ENCODE measurements at regions not wholly inside any gene's neighbourhood (a gene's known extent, or its start where the extent isn't known, plus 50 kb on each side); places are given as distances from the start of the nearest gene placed in this dataset.

- no peak for TF ChIP-seq POLR2A (IDR thresholded peaks at IDR 0.05)
- TF ChIP-seq CTCF (IDR thresholded peaks at IDR 0.05): no peak
- TF ChIP-seq POLR2AphosphoS5 (IDR thresholded peaks at IDR 0.05): no peak
Observed at GRCh38 chr17:21474815-21475214, 98.7 kb downstream of the KCNJ12 start.

Data from breast epithelium (tissue), 3 donors.